H1 (cell line): ENCODE measurements at regions not wholly inside any gene's neighbourhood (a gene's known extent, or its start where the extent isn't known, plus 50 kb on each side); places are given as distances from the start of the nearest gene placed in this dataset.

ENCODE experiments used
- CTCF ChIA-PET: fragments of 300-600 bp; sonication (Branson Sonifier 250); formaldehyde crosslinking; loops from one replicate; lab custom pipeline; 2021; ENCODE audit not compliant: partially characterized antibody; lab: Charles Lee
- POLR2A ChIA-PET: fragments of 300-600 bp; sonication (Branson Sonifier 250); formaldehyde crosslinking; loops from one replicate; lab custom pipeline; 2021; ENCODE audit warnings: inconsistent platforms; ENCODE audit not compliant: partially characterized antibody; lab: Charles Lee
- DNase-seq, 2 experiments: peaks; one replicate each; pipeline versions ENCODE4 v3.0.0 to v3.0.0-alpha.2; 2010 to 2022; ENCODE audit warnings: low spot score in 2 of 2, low read depth in 1 of 2, mixed read lengths in 1 of 2
- FAIRE-seq: peaks from 2 replicates; lab custom pipeline; 2011; peaks lifted over from hg19 to GRCh38; lab: Jason Lieb, UNC
- H2AFZ ChIP-seq: 2 replicates; pipeline ENCODE4 v1.8.1; 2012; ENCODE audit warnings: low read length, inconsistent platforms
- H2AK5ac ChIP-seq: 2 replicates; pipeline ENCODE4 v1.6.1; 2013; ENCODE audit warnings: low read depth, low read length
- H2BK120ac ChIP-seq: replicated peaks from 2 replicates; pipeline ENCODE3; 2013; ENCODE audit warnings: low read depth, low read length, inconsistent platforms
- H2BK12ac ChIP-seq: 2 replicates; pipeline ENCODE4 v1.6.1; 2013; ENCODE audit warnings: low read depth, low read length
- H2BK15ac ChIP-seq: 2 replicates; pipeline ENCODE4 v1.6.1; 2013; ENCODE audit warnings: low read length
- H2BK20ac ChIP-seq: 2 replicates; pipeline ENCODE4 v1.6.1; 2013; ENCODE audit warnings: low read length
- H2BK5ac ChIP-seq: 2 replicates; pipeline ENCODE4 v1.6.1; 2013; ENCODE audit warnings: low read depth, low read length
- H3K14ac ChIP-seq: 2 replicates; pipeline ENCODE4 v1.6.1; 2013; ENCODE audit warnings: inconsistent platforms; ENCODE audit not compliant: insufficient read length
- H3K18ac ChIP-seq: 2 replicates; pipeline ENCODE4 v1.6.1; 2013; ENCODE audit warnings: low read length; ENCODE audit errors: extremely low read depth
- H3K23ac ChIP-seq: 2 replicates; pipeline ENCODE4 v1.6.1; 2013; ENCODE audit warnings: inconsistent platforms; ENCODE audit not compliant: insufficient read length
- H3K23me2 ChIP-seq: 2 replicates; pipeline ENCODE4 v1.6.1; 2013; ENCODE audit warnings: low read depth, low read length
- H3K27ac ChIP-seq: 2 replicates; pipeline ENCODE4 v1.6.1; 2011; ENCODE audit warnings: low read depth, low read length, inconsistent platforms
- H3K27me3 ChIP-seq, 4 experiments: replicated peaks in 1 of 4; 1 replicate in 1 of 4; 2 replicates in 3 of 4; pipeline versions ENCODE4 v1.6.1 to v1.8.1; 2011 to 2013; ENCODE audit warnings: low read length in 3 of 4, mild to moderate bottlenecking in 3 of 4, inconsistent platforms in 2 of 4, mixed read lengths in 2 of 4, moderate library complexity in 1 of 4; ENCODE audit not compliant: control insufficient read depth in 3 of 4, insufficient read depth in 3 of 4; ENCODE audit errors: extremely low read depth in 1 of 4
- H3K36me3 ChIP-seq, 4 experiments: 2 replicates each; pipeline versions ENCODE4 v1.6.1 to v1.8.1; 2011 to 2013; ENCODE audit warnings: mild to moderate bottlenecking in 4 of 4, low read length in 3 of 4, moderate library complexity in 2 of 4, control low read depth in 1 of 4, inconsistent platforms in 1 of 4; ENCODE audit not compliant: insufficient read depth in 4 of 4, control insufficient read depth in 2 of 4
- H3K4ac ChIP-seq: replicated peaks from 2 replicates; pipeline ENCODE3; 2013; ENCODE audit warnings: low read length, low read depth, mixed read lengths, inconsistent platforms; ENCODE audit not compliant: insufficient read length
- H3K4me1 ChIP-seq, 4 experiments: replicated peaks in 1 of 4; 1 replicate in 1 of 4; 2 replicates in 3 of 4; pipeline versions ENCODE4 v1.6.1 to v1.8.1; 2011 to 2013; ENCODE audit warnings: low read length in 3 of 4, inconsistent platforms in 2 of 4, mixed read lengths in 1 of 4; ENCODE audit not compliant: insufficient read depth in 4 of 4, control insufficient read depth in 3 of 4
- H3K4me2 ChIP-seq, 2 experiments: 2 replicates each; pipeline versions ENCODE4 v1.6.1 to v1.8.1; 2011 to 2013; ENCODE audit warnings: low read depth in 2 of 2, low read length in 2 of 2, control low read depth in 1 of 2, inconsistent platforms in 1 of 2, mild to moderate bottlenecking in 1 of 2; ENCODE audit not compliant: insufficient read depth in 1 of 2
- H3K4me3 ChIP-seq, 4 experiments: fragments of 200-600, 300-600 bp in 1 of 4; sonication (generic), shearing (Covaris generic), sonication (Bioruptor Twin) in 1 of 4; 2 replicates each; pipeline versions ENCODE4 v1.5.1 to v1.8.1; 2011 to 2016; ENCODE audit warnings: low read length in 4 of 4, low read depth in 3 of 4, control low read depth in 2 of 4, inconsistent platforms in 2 of 4, mild to moderate bottlenecking in 2 of 4, mixed read lengths in 1 of 4, moderate library complexity in 1 of 4; ENCODE audit not compliant: insufficient read depth in 2 of 4; ENCODE audit errors: extremely low read depth in 1 of 4
- H3K56ac ChIP-seq: replicated peaks from 2 replicates; pipeline ENCODE3; 2013; ENCODE audit warnings: low read depth, mild to moderate bottlenecking, mixed read lengths, low read length, inconsistent platforms; ENCODE audit not compliant: insufficient read length
- H3K79me1 ChIP-seq: 2 replicates; pipeline ENCODE4 v1.6.1; 2013; ENCODE audit warnings: low read depth, low read length, control low read depth
- H3K79me2 ChIP-seq, 2 experiments: 2 replicates each; pipeline versions ENCODE4 v1.6.1 to v1.8.1; 2012 to 2013; ENCODE audit warnings: low read length in 2 of 2, mild to moderate bottlenecking in 2 of 2, inconsistent platforms in 1 of 2; ENCODE audit not compliant: insufficient read depth in 2 of 2, control insufficient read depth in 1 of 2
- H3K9ac ChIP-seq, 4 experiments: replicated peaks in 1 of 4; 1 replicate in 1 of 4; 2 replicates in 3 of 4; pipeline versions ENCODE4 v1.6.1 to v1.8.1; 2011 to 2013; ENCODE audit warnings: low read depth in 3 of 4, low read length in 3 of 4, control low read depth in 2 of 4, mild to moderate bottlenecking in 2 of 4, moderate library complexity in 2 of 4, inconsistent platforms in 1 of 4; ENCODE audit errors: extremely low read depth in 1 of 4
- H3K9me3 ChIP-seq, 2 experiments: 2 replicates each; pipeline versions ENCODE4 v1.6.1 to v1.8.1; 2012 to 2013; ENCODE audit warnings: mild to moderate bottlenecking in 2 of 2, moderate library complexity in 2 of 2, control low read depth in 1 of 2, inconsistent platforms in 1 of 2, low read depth in 1 of 2, low read length in 1 of 2, mixed read lengths in 1 of 2; ENCODE audit not compliant: insufficient read depth in 2 of 2
- H4K20me1 ChIP-seq, 2 experiments: replicated peaks in 1 of 2; 2 replicates each; pipeline versions ENCODE3 to v1.8.1; 2011 to 2013; ENCODE audit warnings: inconsistent platforms in 2 of 2, low read length in 2 of 2, mild to moderate bottlenecking in 1 of 2; ENCODE audit not compliant: insufficient read depth in 2 of 2, control insufficient read depth in 1 of 2
- H4K5ac ChIP-seq: 2 replicates; pipeline ENCODE4 v1.6.1; 2013; ENCODE audit warnings: low read length, low read depth, mixed read lengths, inconsistent platforms; ENCODE audit not compliant: insufficient read length
- H4K8ac ChIP-seq: 2 replicates; pipeline ENCODE4 v1.8.0; 2013; ENCODE audit warnings: mild to moderate bottlenecking, moderate library complexity, low read length, inconsistent platforms; ENCODE audit not compliant: insufficient read depth; ENCODE audit errors: extremely low read depth
- H4K91ac ChIP-seq: replicated peaks from 2 replicates; pipeline ENCODE3; 2013; ENCODE audit warnings: low read length, mixed read lengths, inconsistent platforms; ENCODE audit not compliant: insufficient read length
- CEBPB ChIP-seq: IDR thresholded peaks from 2 replicates; pipeline ENCODE4 v1.6.1; 2012; ENCODE audit warnings: low read depth, low read length
- NRF1 ChIP-seq: IDR thresholded peaks from 2 replicates; pipeline ENCODE4 v1.6.1; 2011; ENCODE audit warnings: mild to moderate bottlenecking, low read depth, low read length, improper control_type of control experiment
- RAD21 ChIP-seq, 2 experiments: IDR thresholded peaks in 1 of 2; conservative IDR thresholded peaks in 1 of 2; 2 replicates each; pipeline ENCODE4 v1.6.1; 2011; ENCODE audit warnings: low read depth in 2 of 2, low read length in 2 of 2, improper control_type of control experiment in 1 of 2, inconsistent platforms in 1 of 2, mild to moderate bottlenecking in 1 of 2, moderate library complexity in 1 of 2
- RBBP5 ChIP-seq: IDR thresholded peaks from 2 replicates; pipeline ENCODE4 v1.7.1; 2012; ENCODE audit warnings: low read depth, mild to moderate bottlenecking, inconsistent platforms, low read length, moderate library complexity, borderline replicate concordance
- WGBS, 2 experiments: shearing (Covaris generic) in 1 of 2; methylation state at CpG; one replicate each; pipeline versions ENCODE4 v1.1.6 to v1.1.7; 2013 to 2015; ENCODE audit warnings: low lambda C conversion rate in 2 of 2, mixed read lengths in 2 of 2, inconsistent platforms in 1 of 2, low coverage in 1 of 2, missing lambda C conversion rate in 1 of 2; ENCODE audit not compliant: insufficient replicate concordance in 2 of 2, insufficient coverage in 1 of 2, insufficient read length in 1 of 2; ENCODE audit errors: extremely low coverage in 1 of 2, missing lambda C conversion rate in 1 of 2; 5-methylcytosine and 5-hydroxymethylcytosine counted together

DNA sequence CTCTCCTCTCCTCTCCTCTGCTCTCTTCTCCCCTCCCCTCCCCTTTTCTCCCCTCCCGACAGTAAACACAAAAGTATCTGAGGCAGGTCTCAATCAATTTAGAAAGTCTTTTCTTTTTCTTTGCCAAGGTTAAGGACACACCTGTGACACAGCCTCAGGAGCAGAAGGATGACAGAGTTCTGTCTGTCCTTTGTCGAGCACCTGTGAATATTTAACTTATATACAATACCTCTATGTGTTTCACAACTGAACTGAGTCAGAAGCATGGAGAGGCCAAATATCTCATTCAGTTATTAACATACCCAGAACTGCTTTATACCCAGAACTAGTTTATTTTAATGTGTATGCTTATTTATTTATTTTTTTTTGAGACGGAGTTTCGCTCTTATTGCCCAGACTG lies 81.1 kb upstream of the ROBO1 start:
- DNase-seq (no peak), FAIRE-seq (no peak)
- Histone ChIP-seq H3K14ac (no peak overlapping the region), H3K79me1 (no peaks in the 10 kb centered on the region), H2BK12ac (no peak overlapping the region), H3K9me3 (no peaks in the 10 kb centered on the region), H3K18ac (no peak overlapping the region), H3K23ac (no peak overlapping the region), H3K27me3 (no peaks in the 10 kb centered on the region), H2BK5ac (no peak overlapping the region), H4K5ac (no peak overlapping the region), H3K4me1 (no peaks in the 10 kb centered on the region), H2AFZ (no peak overlapping the region), H3K56ac (no peak overlapping the region), H4K91ac (no peak overlapping the region), H2BK20ac (no peak overlapping the region), H2AK5ac (no peak overlapping the region), H3K36me3 (no peaks in the 10 kb centered on the region), H3K9ac (no peak overlapping the region), H3K4ac (no peak overlapping the region), H2BK15ac (no peak overlapping the region), H4K20me1 (no peaks in the 10 kb centered on the region), H3K23me2 (no peaks in the 10 kb centered on the region), H3K4me3 (no peak overlapping the region), H3K27ac (no peak overlapping the region), H3K79me2 (no peaks in the 10 kb centered on the region), H4K8ac (no peak overlapping the region), H3K4me2 (no peak overlapping the region), H2BK120ac (no peak overlapping the region)
- ChIA-PET POLR2A (no interaction called here), CTCF (no interaction called here)
- 93% methylated on average over 4 of the region's 4 CpGs; no CpG with 5 or more reads in 1 of the 2 experiments for WGBS, 2 experiments
- no peak for TF ChIP-seq RBBP5
- no peak for TF ChIP-seq CEBPB
- no peak for TF ChIP-seq RAD21 (IDR thresholded peaks at IDR 0.05 in 1 of 2, conservative IDR thresholded peaks at IDR 0.05 in 1 of 2; ENCODE audit: low read depth in 2 of 2, low read length in 2 of 2)
- no peak for TF ChIP-seq NRF1
